OCI-LY1 (cell line): ENCODE measurements at regions not wholly inside any gene's neighbourhood (a gene's known extent, or its start where the extent isn't known, plus 50 kb on each side); places are given as distances from the start of the nearest gene placed in this dataset.

Experiments used
- CTCF ChIP-seq: fragments of 200-600 bp; sonication (generic), shearing (Covaris generic); IDR thresholded peaks from 2 replicates; pipeline ENCODE4 v1.5.1; 2017; ENCODE audit warnings: mild to moderate bottlenecking, antibody characterized with exemption, low read length, moderate library complexity, mixed read lengths
- EZH2 ChIP-seq: fragments of 200-600 bp; sonication (generic), shearing (Covaris generic); IDR thresholded peaks from 2 replicates; pipeline ENCODE4 v1.8.0; 2017; ENCODE audit warnings: borderline replicate concordance, mixed run types, mild to moderate bottlenecking, antibody characterized with exemption, low read length, moderate library complexity, mixed read lengths

GRCh38 chr15:81763304-81763703 lies 282.5 kb downstream of the MEX3B start:
- TF ChIP-seq EZH2 (no peak), CTCF (no peak)
